ENCODE measurements at regions not wholly inside any gene's neighbourhood (a gene's known extent, or its start where the extent isn't known, plus 50 kb on each side); places are given as distances from the start of the nearest gene placed in this dataset.

- Mint-ChIP-seq H3K4me3 (no peak overlapping the region), H3K27ac (no peak overlapping the region), H3K36me3 (no peaks in the 10 kb centered on the region), H3K9me3 (peaks cover 0 to 5% (median 0%) of the 10 kb centered on the region in 7 donors), H3K27me3 (ENCODE audit: low read depth in 3 of 3) (no peaks in the 10 kb centered on the region), H3K4me1 (no peaks in the 10 kb centered on the region)
- H3K27me3 ChIP-seq (ENCODE audit: control insufficient read depth in 2 of 2, insufficient read depth in 2 of 2, low read length in 2 of 2) = no peaks in the 10 kb centered on the region
- no peaks in the 10 kb centered on the region for H3K79me2 ChIP-seq (ENCODE audit: insufficient read depth, low read length)
- H4K20me1 ChIP-seq (ENCODE audit: insufficient read depth, low read length) = no peaks in the 10 kb centered on the region
- no peak overlapping the region for H3K4me2 ChIP-seq (replicated peaks; ENCODE audit: extremely low read depth, low read length, poor library complexity, severe bottlenecking)
- H3K9me3 ChIP-seq (replicated peaks in 1 of 2; ENCODE audit: control insufficient read depth in 1 of 2, insufficient read depth in 1 of 2, low read length in 2 of 2) = peaks cover 0 to 2% of the 10 kb centered on the region in 2 donors
- H3K9ac ChIP-seq (ENCODE audit: insufficient read depth, low read length, poor library complexity, severe bottlenecking) = no peak overlapping the region
- intact Hi-C loops (cut with micrococcal nuclease) = no loop called here
- no peak for DNase-seq
- no peaks in the 10 kb centered on the region for H3K4me1 ChIP-seq (ENCODE audit: control insufficient read depth in 1 of 2, insufficient read depth in 2 of 2, low read length in 2 of 2)
- no peak overlapping the region for H3K27ac ChIP-seq (ENCODE audit: low read depth in 1 of 2, low read length in 2 of 2)
- TF ChIP-seq CTCF (IDR thresholded peaks at IDR 0.05) = no peak
- no peak overlapping the region for H3K4me3 ChIP-seq (replicated peaks in 1 of 3; ENCODE audit: low read depth in 2 of 3, low read length in 3 of 3)
- H3K36me3 ChIP-seq (replicated peaks in 1 of 2; ENCODE audit: control insufficient read depth in 1 of 2, insufficient read depth in 2 of 2, low read length in 2 of 2) = no peaks in the 10 kb centered on the region
- H2AFZ ChIP-seq (ENCODE audit: insufficient read depth, low read depth, low read length, poor library complexity, severe bottlenecking) = no peak overlapping the region
These were observed 1142.7 kb downstream of the CNTNAP5 start for GRCh38 chr2:125167820-125168219.

- no peak overlapping the region for H2AFZ ChIP-seq (ENCODE audit: insufficient read depth, low read depth, low read length, poor library complexity, severe bottlenecking)
- H4K20me1 ChIP-seq (ENCODE audit: insufficient read depth, low read length) = no peaks in the 10 kb centered on the region
- no peaks in the 10 kb centered on the region for H3K79me2 ChIP-seq (ENCODE audit: insufficient read depth, low read length)
- no peaks in the 10 kb centered on the region for H3K27me3 ChIP-seq (ENCODE audit: control insufficient read depth in 2 of 2, insufficient read depth in 2 of 2, low read length in 2 of 2)
- H3K27ac Mint-ChIP-seq = no peak overlapping the region
- H3K9me3 Mint-ChIP-seq = peaks cover 0 to 5% (median 0%) of the 10 kb centered on the region in 7 donors
- H3K4me3 ChIP-seq (replicated peaks in 1 of 3; ENCODE audit: low read depth in 2 of 3, low read length in 3 of 3) = no peak overlapping the region
- H3K4me1 Mint-ChIP-seq = no peaks in the 10 kb centered on the region
- H3K9me3 ChIP-seq (replicated peaks in 1 of 2; ENCODE audit: control insufficient read depth in 1 of 2, insufficient read depth in 1 of 2, low read length in 2 of 2) = peaks cover 0 to 4% of the 10 kb centered on the region in 2 donors
- H3K9ac ChIP-seq (ENCODE audit: insufficient read depth, low read length, poor library complexity, severe bottlenecking) = no peak overlapping the region
- DNase-seq = no peak
- no peak overlapping the region for H3K4me3 Mint-ChIP-seq
- intact Hi-C loops (cut with micrococcal nuclease) = no loop called here
- H3K4me1 ChIP-seq (ENCODE audit: control insufficient read depth in 1 of 2, insufficient read depth in 2 of 2, low read length in 2 of 2) = no peaks in the 10 kb centered on the region
- H3K36me3 Mint-ChIP-seq = no peaks in the 10 kb centered on the region
- WGBS (ENCODE audit: insufficient coverage) = no CpG with 5 or more reads among the region's 2 CpGs
- no peak overlapping the region for H3K4me2 ChIP-seq (replicated peaks; ENCODE audit: extremely low read depth, low read length, poor library complexity, severe bottlenecking)
- no peaks in the 10 kb centered on the region for H3K27me3 Mint-ChIP-seq (ENCODE audit: low read depth in 3 of 3)
- no peak overlapping the region for H3K27ac ChIP-seq (ENCODE audit: low read depth in 1 of 2, low read length in 2 of 2)
- no peaks in the 10 kb centered on the region for H3K36me3 ChIP-seq (replicated peaks in 1 of 2; ENCODE audit: control insufficient read depth in 1 of 2, insufficient read depth in 2 of 2, low read length in 2 of 2)
- TF ChIP-seq CTCF (IDR thresholded peaks at IDR 0.05) = no peak
These were observed 1143.4 kb downstream of the CNTNAP5 start for GRCh38 chr2:125168442-125168841.
